ENCODE measurements at regions not wholly inside any gene's neighbourhood (a gene's known extent, or its start where the extent isn't known, plus 50 kb on each side); places are given as distances from the start of the nearest gene placed in this dataset.

- no peak for TF ChIP-seq CTCF (IDR thresholded peaks at IDR 0.05)
- Mint-ChIP-seq H3K4me1 (peaks cover 15 to 21% of the 10 kb centered on the region in 2 donors), H3K36me3 (no peaks in the 10 kb centered on the region), H3K4me3 (no peak overlapping the region), H3K27me3 (ENCODE audit: low read depth in 2 of 2) (peaks cover 0 to 6% of the 10 kb centered on the region in 2 donors), H3K9me3 (no peaks in the 10 kb centered on the region), H3K27ac (no peak overlapping the region)
- ATAC-seq (no peak), DNase-seq (no peak)
- 90% methylated on average over 2 of the region's 2 CpGs for WGBS (ENCODE audit: insufficient coverage)
- no peaks in the 10 kb centered on the region for H3K27me3 ChIP-seq (ENCODE audit: control insufficient read depth, insufficient read depth, low read length)
- H3K27ac ChIP-seq (ENCODE audit: low read length), result no peak overlapping the region
- intact Hi-C loops (cut with micrococcal nuclease), result no loop called here
- no peaks in the 10 kb centered on the region for H3K9me3 ChIP-seq (ENCODE audit: control insufficient read depth, insufficient read depth, low read length)
- H3K36me3 ChIP-seq (ENCODE audit: control insufficient read depth, insufficient read depth, low read length), result no peaks in the 10 kb centered on the region
- peaks cover 19% of the 10 kb centered on the region for H3K4me1 ChIP-seq (ENCODE audit: control insufficient read depth, insufficient read depth, low read length)
- H3K4me3 ChIP-seq (ENCODE audit: low read length), result no peak overlapping the region
These were observed 523.7 kb upstream of the PROK2 start for GRCh38 chr3:72308641-72309040.

GRCh38 chr3:72307438-72308115 is 522.6 kb upstream of the PROK2 start:
- no peak for TF ChIP-seq CTCF (IDR thresholded peaks at IDR 0.05)
- no peak for ATAC-seq
- no peak for DNase-seq
- 88% methylated on average over 6 of the region's 7 CpGs for WGBS (ENCODE audit: insufficient coverage)
- Histone ChIP-seq H3K4me1 (ENCODE audit: control insufficient read depth, insufficient read depth, low read length) (peaks cover 19% of the 10 kb centered on the region), H3K27ac (ENCODE audit: low read length) (no peak overlapping the region), H3K9me3 (ENCODE audit: control insufficient read depth, insufficient read depth, low read length) (no peaks in the 10 kb centered on the region), H3K36me3 (ENCODE audit: control insufficient read depth, insufficient read depth, low read length) (no peaks in the 10 kb centered on the region), H3K27me3 (ENCODE audit: control insufficient read depth, insufficient read depth, low read length) (no peaks in the 10 kb centered on the region), H3K4me3 (ENCODE audit: low read length) (no peak overlapping the region)
- H3K27me3 Mint-ChIP-seq (ENCODE audit: low read depth in 2 of 2), result peaks cover 0 to 6% of the 10 kb centered on the region in 2 donors
- no peaks in the 10 kb centered on the region for H3K36me3 Mint-ChIP-seq
- H3K4me1 Mint-ChIP-seq, result peaks cover 15 to 21% of the 10 kb centered on the region in 2 donors
- H3K27ac Mint-ChIP-seq, result no peak overlapping the region
- intact Hi-C loops (cut with micrococcal nuclease), result no loop called here
- H3K4me3 Mint-ChIP-seq, result no peak overlapping the region
- no peaks in the 10 kb centered on the region for H3K9me3 Mint-ChIP-seq

GRCh38 chr3:72306800-72307341 is 521.9 kb upstream of the PROK2 start:
- Mint-ChIP-seq H3K9me3 (no peaks in the 10 kb centered on the region), H3K4me1 (peaks cover 15 to 21% of the 10 kb centered on the region in 2 donors), H3K36me3 (no peaks in the 10 kb centered on the region), H3K27me3 (ENCODE audit: low read depth in 2 of 2) (peaks cover 0 to 8% of the 10 kb centered on the region in 2 donors), H3K4me3 (no peak overlapping the region), H3K27ac (no peak overlapping the region)
- 57% methylated on average over 9 of the region's 9 CpGs for WGBS (ENCODE audit: insufficient coverage)
- intact Hi-C loops (cut with micrococcal nuclease), result no loop called here
- peaks cover 19% of the 10 kb centered on the region for H3K4me1 ChIP-seq (ENCODE audit: control insufficient read depth, insufficient read depth, low read length)
- no peaks in the 10 kb centered on the region for H3K27me3 ChIP-seq (ENCODE audit: control insufficient read depth, insufficient read depth, low read length)
- no peak overlapping the region for H3K27ac ChIP-seq (ENCODE audit: low read length)
- H3K9me3 ChIP-seq (ENCODE audit: control insufficient read depth, insufficient read depth, low read length), result no peaks in the 10 kb centered on the region
- ATAC-seq (no peak), DNase-seq (no peak)
- H3K36me3 ChIP-seq (ENCODE audit: control insufficient read depth, insufficient read depth, low read length), result no peaks in the 10 kb centered on the region
- H3K4me3 ChIP-seq (ENCODE audit: low read length), result no peak overlapping the region
- TF ChIP-seq CTCF (IDR thresholded peaks at IDR 0.05), result no peak

- no peak for TF ChIP-seq CTCF (IDR thresholded peaks at IDR 0.05)
- Histone ChIP-seq H3K27me3 (ENCODE audit: control insufficient read depth, insufficient read depth, low read length) (no peaks in the 10 kb centered on the region), H3K4me1 (ENCODE audit: control insufficient read depth, insufficient read depth, low read length) (no peaks in the 10 kb centered on the region), H3K36me3 (ENCODE audit: control insufficient read depth, insufficient read depth, low read length) (no peaks in the 10 kb centered on the region), H3K4me3 (ENCODE audit: low read length) (no peak overlapping the region), H3K9me3 (ENCODE audit: control insufficient read depth, insufficient read depth, low read length) (no peaks in the 10 kb centered on the region), H3K27ac (ENCODE audit: low read length) (no peak overlapping the region)
- Mint-ChIP-seq H3K27ac (no peak overlapping the region), H3K4me1 (peaks cover 8 to 9% of the 10 kb centered on the region in 2 donors), H3K9me3 (no peaks in the 10 kb centered on the region), H3K27me3 (ENCODE audit: low read depth in 2 of 2) (peaks cover 0 to 8% of the 10 kb centered on the region in 2 donors), H3K4me3 (no peak overlapping the region), H3K36me3 (no peaks in the 10 kb centered on the region)
- intact Hi-C loops (cut with micrococcal nuclease), result no loop called here
- ATAC-seq (no peak), DNase-seq (no peak)
- WGBS (ENCODE audit: insufficient coverage), result 78% methylated on average over 7 of the region's 7 CpGs
These were observed 519.0 kb upstream of the PROK2 start for GRCh38 chr3:72303926-72304325.
